ENCODE measurements at regions not wholly inside any gene's neighbourhood (a gene's known extent, or its start where the extent isn't known, plus 50 kb on each side); places are given as distances from the start of the nearest gene placed in this dataset.

- no peak for TF ChIP-seq MAX (IDR thresholded peaks at IDR 0.05)
These were observed 72.9 kb upstream of the COL24A1 start (continued) for GRCh38 chr1:86229405-86229975.

GRCh38 chr1:86228546-86228945 lies 72.0 kb upstream of the COL24A1 start:
- POLR2A ChIA-PET = no interaction called here
- H3K4me3 ChIP-seq (replicated peaks in 1 of 2; ENCODE audit: low read depth in 1 of 2, low read length in 2 of 2) = no peak overlapping the region
- ATAC-seq (no peak), DNase-seq (ENCODE audit: low read depth, low spot score) (no peak)
- H3K9me3 ChIP-seq (ENCODE audit: control insufficient read depth in 1 of 2, insufficient read depth in 1 of 2, low read depth in 1 of 2, low read length in 2 of 2) = no peaks in the 10 kb centered on the region
- no peaks in the 10 kb centered on the region for H3K9me2 ChIP-seq (ENCODE audit: insufficient read depth)
- CTCF ChIA-PET = no interaction called here
- intact Hi-C loops (cut with micrococcal nuclease) = no loop called here
- no peak overlapping the region for H3K4me2 ChIP-seq (ENCODE audit: low read length)
- H3K36me3 ChIP-seq (ENCODE audit: control insufficient read depth in 1 of 2, insufficient read depth in 2 of 2, low read length in 2 of 2) = no peaks in the 10 kb centered on the region
- no peak overlapping the region for H3K27ac ChIP-seq (ENCODE audit: low read depth, low read length)
- no peaks in the 10 kb centered on the region for H3K27me3 ChIP-seq (ENCODE audit: insufficient read depth, low read length)
- TF ChIP-seq YY1 (IDR thresholded peaks at IDR 0.05; ENCODE audit: extremely low read depth, insufficient replicate concordance, low read depth, low read length) (no peak), POLR2AphosphoS5 (IDR thresholded peaks at IDR 0.05; ENCODE audit: low read depth, low read length) (no peak), POLR2A (IDR thresholded peaks at IDR 0.05; ENCODE audit: borderline replicate concordance, extremely low read depth, insufficient read depth, insufficient read length) (no peak), CTCF (IDR thresholded peaks at IDR 0.05 in 2 of 3, conservative IDR thresholded peaks at IDR 0.05 in 1 of 3; ENCODE audit: borderline replicate concordance in 1 of 3, insufficient read depth in 1 of 3, low read depth in 2 of 3, low read length in 2 of 3) (no peak), JUND (IDR thresholded peaks at IDR 0.05) (no peak), ELF1 (IDR thresholded peaks at IDR 0.05; ENCODE audit: borderline replicate concordance, low read depth) (no peak), MAX (IDR thresholded peaks at IDR 0.05) (no peak), EZH2phosphoT487 (IDR thresholded peaks at IDR 0.05; ENCODE audit: borderline replicate concordance) (no peak), ZNF274 (IDR thresholded peaks at IDR 0.05; ENCODE audit: low read depth, low read length) (no peak), TCF7L2 (IDR thresholded peaks at IDR 0.05; ENCODE audit: borderline replicate concordance, extremely low read depth, insufficient read depth, insufficient read length) (no peak), EZH2 (IDR thresholded peaks at IDR 0.05) (no peak), RAD21 (IDR thresholded peaks at IDR 0.05; ENCODE audit: low read depth) (no peak), EGR1 (IDR thresholded peaks at IDR 0.05; ENCODE audit: low read depth) (no peak), FOSL1 (IDR thresholded peaks at IDR 0.05; ENCODE audit: low read depth) (no peak), SP1 (IDR thresholded peaks at IDR 0.05; ENCODE audit: low read depth) (no peak), ZFX (IDR thresholded peaks at IDR 0.05) (no peak), CBX3 (IDR thresholded peaks at IDR 0.05; ENCODE audit: low read depth) (no peak), SIN3A (IDR thresholded peaks at IDR 0.05; ENCODE audit: low read depth) (no peak)
- RAD21 ChIA-PET (ENCODE audit: low non-redundant PET in 1 of 2, low total read pairs in 2 of 2, uncharacterized antibody in 2 of 2, unreplicated experiment in 2 of 2) = no interaction called here
- no peak overlapping the region for H3K9ac ChIP-seq (ENCODE audit: low read length)
- BruUV-seq (replicated peaks) = no TSS peak
- no peaks in the 10 kb centered on the region for H3K79me2 ChIP-seq (ENCODE audit: insufficient read depth, low read length)
- H4K20me1 ChIP-seq (ENCODE audit: insufficient read depth) = no peaks in the 10 kb centered on the region
- no peaks in the 10 kb centered on the region for H3K4me1 ChIP-seq (ENCODE audit: control insufficient read depth in 1 of 2, insufficient read depth in 2 of 2, low read length in 2 of 2)
- no peak overlapping the region for H2AFZ ChIP-seq (ENCODE audit: low read depth, low read length, poor library complexity, severe bottlenecking)

All from HCT116 (cell line).